GM21737 (cell line): ENCODE measurements at regions not wholly inside any gene's neighbourhood (a gene's known extent, or its start where the extent isn't known, plus 50 kb on each side); places are given as distances from the start of the nearest gene placed in this dataset.
"Not testable (repeated sequence)": the region's sequence is repeated elsewhere in the genome, so short reads cannot be mapped to it uniquely, and the experiment has no call there.

ENCODE experiments used
- ATAC-seq: cut with Tn5 transposase; IDR thresholded peaks from one replicate; pipeline ENCODE4 v1.9.1; 2021; ENCODE audit warnings: mild to moderate bottlenecking, moderate library complexity; ENCODE audit not compliant: unreplicated experiment

GRCh38 chr6:168795611-168796010 is 354.6 kb downstream of the SMOC2 start:
- ATAC-seq: not testable (repeated sequence)

DNA sequence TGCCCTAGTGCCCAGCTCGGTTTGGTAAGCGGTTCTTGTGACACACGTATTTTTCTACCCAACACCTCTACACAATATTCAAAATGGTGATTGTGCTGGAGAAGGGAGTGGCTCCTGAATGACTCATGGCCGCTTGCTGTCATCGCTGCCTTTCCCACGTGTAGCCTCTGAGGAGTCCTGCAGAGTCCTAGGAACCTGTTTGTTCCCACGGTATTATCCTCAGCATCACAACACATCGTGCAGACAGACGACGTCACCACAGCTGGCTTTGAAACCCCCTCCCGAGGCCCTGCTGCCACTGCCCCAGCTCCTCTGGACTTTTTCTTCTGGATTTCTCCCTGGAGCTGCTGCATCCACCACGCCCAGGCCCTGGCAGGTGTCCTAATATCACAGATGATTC is 353.5 kb downstream of the SMOC2 start:
- no peak for ATAC-seq

GRCh38 chr6:168793649-168794048 is 352.7 kb downstream of the SMOC2 start:
- no peak for ATAC-seq

- ATAC-seq: no peak
These were observed 350.9 kb downstream of the SMOC2 start for GRCh38 chr6:168791917-168792316.

DNA sequence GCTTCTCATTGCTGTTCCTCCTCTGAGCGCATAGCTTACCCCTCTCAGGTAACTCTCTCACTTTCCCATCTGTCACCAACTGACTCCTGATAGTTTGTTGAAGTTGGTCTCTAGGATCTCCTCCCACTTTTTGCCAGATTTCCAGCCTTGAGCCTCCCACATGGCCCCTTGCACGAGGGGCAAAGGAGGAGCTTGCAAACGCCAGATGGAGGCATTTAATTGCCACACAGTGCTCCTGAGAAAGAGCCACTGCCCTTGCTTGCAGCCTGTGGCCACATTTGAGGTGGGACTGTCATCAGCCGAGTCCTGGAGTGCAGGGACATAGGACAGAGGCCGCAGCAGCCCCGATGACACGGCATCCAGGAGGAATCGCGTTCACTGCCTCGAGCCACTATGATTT is 348.7 kb downstream of the SMOC2 start:
- no peak for ATAC-seq

GRCh38 chr6:168785720-168786511 is 344.9 kb downstream of the SMOC2 start:
- ATAC-seq: no peak

DNA sequence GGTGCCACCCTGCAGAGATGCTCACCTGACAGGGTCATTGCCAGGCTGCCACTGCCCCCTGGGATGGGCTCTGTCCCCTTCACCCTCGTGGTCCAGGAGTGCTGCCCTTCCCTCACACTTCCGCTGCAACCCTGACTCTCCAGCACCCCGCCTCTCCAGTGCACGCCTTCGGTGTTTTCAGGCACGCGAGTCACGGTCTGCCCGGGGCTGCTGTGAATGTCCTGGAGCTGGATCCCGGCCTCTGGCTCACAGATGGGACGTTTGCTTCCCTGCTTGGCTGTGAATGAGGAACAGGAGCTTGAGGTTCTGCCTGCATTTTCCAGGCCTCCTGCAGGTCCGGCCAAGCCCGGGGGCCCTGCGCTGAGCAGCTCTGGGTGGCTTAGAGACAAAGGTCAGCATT is 343.4 kb downstream of the SMOC2 start:
- ATAC-seq: no peak

- ATAC-seq: no peak
These were observed 342.7 kb downstream of the SMOC2 start for GRCh38 chr6:168783720-168784119.

GRCh38 chr6:168782187-168782751 is 341.3 kb downstream of the SMOC2 start:
- ATAC-seq: no peak

DNA sequence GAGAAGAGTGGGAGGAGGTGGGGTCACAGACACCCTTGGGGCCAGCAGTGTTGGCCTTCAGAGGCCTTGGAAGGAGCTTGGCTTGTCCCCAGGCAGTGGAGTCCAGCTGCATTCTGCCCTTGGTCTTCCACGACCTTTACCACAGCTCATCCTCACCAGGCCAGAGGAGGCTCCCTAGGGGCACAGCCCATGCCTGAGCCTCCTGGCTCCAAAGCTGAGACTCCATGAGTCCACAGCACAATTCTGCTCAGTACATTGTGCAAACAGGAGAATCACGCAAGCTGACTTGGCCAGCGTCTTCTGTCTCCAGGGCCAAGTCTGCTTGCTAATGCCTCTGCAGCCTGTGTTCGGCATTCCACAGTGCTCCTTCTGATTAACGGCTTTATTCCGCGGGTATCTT is 337.2 kb downstream of the SMOC2 start:
- no peak for ATAC-seq

DNA sequence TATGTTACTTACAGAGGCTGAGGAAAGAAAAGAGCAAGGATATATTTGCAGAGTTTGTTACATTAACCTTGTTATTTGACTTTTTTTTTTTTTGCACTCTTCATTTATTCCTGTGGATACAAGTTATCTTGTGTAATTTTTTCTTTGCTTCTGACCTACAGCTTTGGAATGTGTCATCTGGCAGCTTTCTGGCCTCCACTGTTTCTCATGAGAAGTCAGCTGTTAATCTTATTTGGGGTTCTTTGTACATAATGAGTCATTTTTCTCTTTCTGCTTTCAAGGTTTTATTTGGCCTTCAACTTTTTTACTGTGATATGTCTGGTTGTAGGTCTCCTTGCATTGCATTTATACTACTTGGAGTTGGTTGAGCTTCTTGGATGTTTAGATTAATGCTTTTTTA is 333.4 kb downstream of the SMOC2 start:
- ATAC-seq: no peak

DNA sequence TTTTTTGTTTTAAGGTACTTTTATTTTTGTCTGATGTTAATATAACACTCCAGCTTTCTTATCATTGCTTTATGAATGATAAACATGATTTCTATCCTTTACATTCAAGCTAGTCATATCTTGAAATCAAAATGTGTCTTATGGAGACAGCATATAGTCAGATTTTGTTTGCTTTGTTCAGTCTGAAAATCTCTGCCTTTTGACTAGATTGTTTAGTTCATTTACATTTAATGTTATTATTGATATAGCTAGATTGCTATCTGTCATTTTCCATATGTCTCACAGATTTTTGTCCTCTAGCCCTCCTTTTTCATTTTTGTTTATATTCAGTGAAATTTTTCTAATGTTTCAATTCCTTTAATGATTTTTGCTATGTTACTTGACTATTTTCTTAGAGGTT is 332.8 kb downstream of the SMOC2 start:
- no peak for ATAC-seq

GRCh38 chr6:168765752-168766151 is 324.8 kb downstream of the SMOC2 start:
- no peak for ATAC-seq

GRCh38 chr6:168756009-168756634 is 315.1 kb downstream of the SMOC2 start:
- ATAC-seq: no peak

- ATAC-seq: no peak
These were observed 305.7 kb downstream of the SMOC2 start for GRCh38 chr6:168746643-168747042.

- no peak for ATAC-seq
These were observed 305.0 kb downstream of the SMOC2 start for GRCh38 chr6:168746013-168746412.

- no peak for ATAC-seq
These were observed 303.9 kb downstream of the SMOC2 start for GRCh38 chr6:168744861-168745260.

GRCh38 chr6:168741942-168742782 is 301.2 kb downstream of the SMOC2 start:
- ATAC-seq: no peak

DNA sequence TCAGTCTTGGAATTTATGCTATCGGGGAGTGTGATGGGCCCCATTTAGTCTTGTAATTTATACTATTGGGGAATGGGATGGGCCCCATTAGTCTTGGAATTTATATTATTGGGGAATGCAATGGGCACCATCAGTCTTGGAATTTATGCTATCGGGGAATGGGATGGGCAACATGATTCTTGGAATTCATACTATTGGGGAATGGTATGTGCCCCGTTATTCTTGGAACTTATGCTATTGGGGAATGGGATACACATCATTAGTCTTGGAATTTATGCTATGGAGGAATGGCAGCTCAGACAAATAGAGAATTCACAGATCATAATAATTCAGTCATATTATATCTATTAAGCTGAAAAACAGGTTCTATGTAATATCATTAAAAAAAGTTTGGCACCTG is 300.3 kb downstream of the SMOC2 start:
- ATAC-seq: no peak

GRCh38 chr6:168739381-168739780 is 298.4 kb downstream of the SMOC2 start:
- no peak for ATAC-seq

DNA sequence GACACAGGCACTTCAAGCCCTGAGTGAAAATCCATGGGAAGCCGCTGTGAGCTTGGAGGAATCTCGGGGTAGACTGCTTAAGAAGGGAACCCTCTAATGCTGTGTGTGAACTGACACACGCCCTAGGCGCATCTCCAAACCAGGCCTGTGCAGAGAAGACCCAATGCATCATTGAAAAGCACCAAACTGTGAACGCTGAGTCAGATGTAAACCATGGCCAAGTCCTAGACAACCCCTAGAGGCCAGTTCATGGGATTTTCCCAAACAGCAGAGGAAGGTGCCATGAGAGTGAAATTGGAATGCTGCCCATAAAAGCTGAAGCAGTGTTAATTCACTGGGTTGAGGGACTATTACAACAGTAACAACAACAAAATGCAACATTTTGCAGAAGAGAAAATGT is 296.5 kb downstream of the SMOC2 start:
- ATAC-seq: no peak
